K562 (cell line): ENCODE measurements at regions not wholly inside any gene's neighbourhood (a gene's known extent, or its start where the extent isn't known, plus 50 kb on each side); places are given as distances from the start of the nearest gene placed in this dataset.

Experiments used
- NR2F6 ChIP-seq: fragments of 450-650 bp; formaldehyde crosslinking; IDR thresholded peaks from 2 replicates; pipeline ENCODE4 v1.4.0; 2020; ENCODE audit warnings: mild to moderate bottlenecking
- ZNF174 ChIP-seq: fragments of 250-450 bp; sonication (Bioruptor Pico); IDR thresholded peaks from 2 replicates; pipeline ENCODE4 v1.4.0; 2020; ENCODE audit warnings: mild to moderate bottlenecking

DNA sequence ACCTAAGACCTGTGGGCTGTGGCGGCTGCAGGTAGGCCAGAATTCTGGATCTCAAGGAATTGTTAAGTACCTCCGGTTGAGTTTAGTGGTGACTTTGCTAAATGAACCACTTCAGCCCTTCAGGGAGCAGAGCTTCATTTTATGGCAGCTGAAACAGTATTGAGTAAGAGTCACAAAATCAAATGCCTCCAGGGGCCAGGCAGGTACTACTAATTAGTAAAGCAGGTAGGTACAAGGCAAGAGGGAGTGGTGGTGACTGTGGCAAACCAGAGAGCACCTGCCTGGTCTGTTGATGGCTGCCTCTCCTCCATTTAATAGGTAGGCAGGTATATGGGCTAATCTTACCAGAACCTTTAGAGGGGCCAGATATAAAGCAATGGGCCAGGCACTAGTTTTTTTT is 118.8 kb downstream of the EMX2 start:
- TF ChIP-seq ZNF174 (CRISPR knock-in tag), result no peak
- no peak for TF ChIP-seq NR2F6
